ENCODE measurements at regions not wholly inside any gene's neighbourhood (a gene's known extent, or its start where the extent isn't known, plus 50 kb on each side); places are given as distances from the start of the nearest gene placed in this dataset.

DNA sequence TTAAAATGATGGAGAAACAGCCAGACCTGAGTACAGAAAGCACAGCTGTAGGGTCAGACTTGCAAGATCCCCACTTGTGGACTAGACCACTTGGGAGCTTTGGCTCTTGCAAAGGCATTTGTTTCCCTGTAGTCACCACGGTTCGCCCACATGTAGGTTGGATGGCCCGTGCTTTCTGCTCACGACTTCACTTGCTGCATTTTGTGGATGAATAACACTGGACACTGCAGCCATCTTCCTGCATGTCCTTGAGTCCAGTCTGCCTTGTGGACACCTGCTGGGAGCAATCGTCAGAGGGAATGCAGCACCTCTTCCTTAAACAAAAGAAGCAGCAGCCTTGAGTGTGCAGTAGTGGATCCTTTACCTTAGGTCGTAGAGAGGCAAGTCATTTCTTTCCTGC, 372.9 kb upstream of the IRX2 start:
- Histone ChIP-seq H2AFZ (ENCODE audit: low read depth) (no peak overlapping the region), H3K79me2 (ENCODE audit: insufficient read depth, low read depth) (no peaks in the 10 kb centered on the region), H3K27ac (no peak overlapping the region), H3K9ac (no peak overlapping the region), H3K4me1 (ENCODE audit: low read depth, poor library complexity, severe bottlenecking) (peaks cover 6% of the 10 kb centered on the region), H4K20me1 (ENCODE audit: insufficient read depth) (no peaks in the 10 kb centered on the region), H3K36me3 (ENCODE audit: insufficient read depth) (no peaks in the 10 kb centered on the region), H3K4me2 (no peak overlapping the region), H3K4me3 (IDR thresholded peaks at IDR 0.05; ENCODE audit: insufficient read depth, low read depth, low read length) (no peak overlapping the region), H3K27me3 (ENCODE audit: insufficient read depth, low read depth) (no peaks in the 10 kb centered on the region)
- TF ChIP-seq, protein P1, sequence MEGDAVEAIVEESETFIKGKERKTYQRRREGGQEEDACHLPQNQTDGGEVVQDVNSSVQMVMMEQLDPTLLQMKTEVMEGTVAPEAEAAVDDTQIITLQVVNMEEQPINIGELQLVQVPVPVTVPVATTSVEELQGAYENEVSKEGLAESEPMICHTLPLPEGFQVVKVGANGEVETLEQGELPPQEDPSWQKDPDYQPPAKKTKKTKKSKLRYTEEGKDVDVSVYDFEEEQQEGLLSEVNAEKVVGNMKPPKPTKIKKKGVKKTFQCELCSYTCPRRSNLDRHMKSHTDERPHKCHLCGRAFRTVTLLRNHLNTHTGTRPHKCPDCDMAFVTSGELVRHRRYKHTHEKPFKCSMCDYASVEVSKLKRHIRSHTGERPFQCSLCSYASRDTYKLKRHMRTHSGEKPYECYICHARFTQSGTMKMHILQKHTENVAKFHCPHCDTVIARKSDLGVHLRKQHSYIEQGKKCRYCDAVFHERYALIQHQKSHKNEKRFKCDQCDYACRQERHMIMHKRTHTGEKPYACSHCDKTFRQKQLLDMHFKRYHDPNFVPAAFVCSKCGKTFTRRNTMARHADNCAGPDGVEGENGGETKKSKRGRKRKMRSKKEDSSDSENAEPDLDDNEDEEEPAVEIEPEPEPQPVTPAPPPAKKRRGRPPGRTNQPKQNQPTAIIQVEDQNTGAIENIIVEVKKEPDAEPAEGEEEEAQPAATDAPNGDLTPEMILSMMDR (conservative IDR thresholded peaks at IDR 0.05; ENCODE audit: low read depth, low read length), result no peak

DNA sequence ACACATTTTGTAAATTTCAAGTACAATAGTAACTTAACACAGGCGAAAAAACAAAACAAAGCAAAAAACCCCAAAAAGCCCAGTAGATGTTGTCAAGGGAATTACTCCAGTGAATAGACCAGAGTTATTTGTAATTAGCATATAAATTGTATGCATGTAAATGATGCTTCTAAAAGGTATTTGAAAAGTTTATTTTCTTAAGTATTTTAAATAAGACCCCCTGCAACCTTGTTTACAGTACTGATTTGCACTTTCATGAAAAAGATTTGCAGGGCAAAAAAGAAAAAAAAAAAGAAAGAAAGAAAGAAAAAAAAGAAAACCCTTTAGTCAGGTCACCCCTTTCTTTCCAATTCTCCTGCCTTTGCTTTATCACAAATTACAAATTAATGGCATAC, 372.3 kb upstream of the IRX2 start:
- Histone ChIP-seq H2AFZ (ENCODE audit: low read depth) (no peak overlapping the region), H4K20me1 (ENCODE audit: insufficient read depth) (no peaks in the 10 kb centered on the region), H3K4me1 (ENCODE audit: low read depth, poor library complexity, severe bottlenecking) (no peaks in the 10 kb centered on the region), H3K9ac (no peak overlapping the region), H3K4me3 (IDR thresholded peaks at IDR 0.05; ENCODE audit: insufficient read depth, low read depth, low read length) (no peak overlapping the region), H3K36me3 (ENCODE audit: insufficient read depth) (no peaks in the 10 kb centered on the region), H3K27ac (no peak overlapping the region), H3K79me2 (ENCODE audit: insufficient read depth, low read depth) (no peaks in the 10 kb centered on the region), H3K27me3 (ENCODE audit: insufficient read depth, low read depth) (no peaks in the 10 kb centered on the region), H3K4me2 (no peak overlapping the region)
- TF ChIP-seq, protein P1 (conservative IDR thresholded peaks at IDR 0.05; ENCODE audit: low read depth, low read length), result no peak

DNA sequence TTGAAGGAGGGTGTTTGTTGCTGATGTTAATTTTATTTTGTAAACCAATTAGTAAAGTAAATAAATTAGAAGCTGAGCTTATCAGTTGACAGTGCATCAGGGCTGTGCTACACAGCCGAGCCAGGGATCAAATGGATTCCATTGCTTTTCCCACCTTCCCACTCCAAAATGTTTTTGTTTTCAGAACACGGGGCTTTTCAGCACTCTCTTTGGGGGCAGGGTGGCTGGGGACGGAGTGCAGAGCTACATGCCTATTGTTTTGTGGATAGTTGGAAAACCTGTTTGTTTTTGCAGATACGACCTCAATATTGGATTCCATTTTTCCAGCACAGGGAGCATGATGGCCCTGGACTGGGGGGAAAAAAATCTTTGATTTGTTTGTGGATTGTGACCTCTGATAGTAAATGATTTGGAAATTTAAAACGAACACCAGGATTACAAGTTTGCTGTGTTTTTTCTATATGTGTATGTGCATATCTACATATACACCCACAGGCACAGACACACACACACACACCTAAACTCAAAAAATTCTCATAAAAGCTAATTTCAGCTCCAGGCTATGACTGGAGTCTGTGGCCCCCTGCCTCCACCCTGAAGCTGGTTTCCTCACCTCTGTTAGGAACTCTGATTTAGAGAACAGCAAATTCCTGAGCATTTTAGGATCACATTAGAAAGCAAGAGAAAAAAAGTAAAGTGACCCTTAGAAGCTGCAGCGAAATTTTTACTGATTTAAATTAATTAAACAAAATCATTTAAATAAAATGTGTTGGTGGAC, 371.7 kb upstream of the IRX2 start:
- no peak overlapping the region for H3K4me2 ChIP-seq
- no peak overlapping the region for H3K9ac ChIP-seq
- no peaks in the 10 kb centered on the region for H3K36me3 ChIP-seq (ENCODE audit: insufficient read depth)
- no peaks in the 10 kb centered on the region for H3K27me3 ChIP-seq (ENCODE audit: insufficient read depth, low read depth)
- no peaks in the 10 kb centered on the region for H4K20me1 ChIP-seq (ENCODE audit: insufficient read depth)
- no peak overlapping the region for H3K27ac ChIP-seq
- H3K79me2 ChIP-seq (ENCODE audit: insufficient read depth, low read depth), result no peaks in the 10 kb centered on the region
- H2AFZ ChIP-seq (ENCODE audit: low read depth), result no peak overlapping the region
- H3K4me3 ChIP-seq (IDR thresholded peaks at IDR 0.05; ENCODE audit: insufficient read depth, low read depth, low read length), result no peak overlapping the region
- H3K4me1 ChIP-seq (ENCODE audit: low read depth, poor library complexity, severe bottlenecking), result no peaks in the 10 kb centered on the region
- TF ChIP-seq, protein P1 (conservative IDR thresholded peaks at IDR 0.05; ENCODE audit: low read depth, low read length), result no peak

DNA sequence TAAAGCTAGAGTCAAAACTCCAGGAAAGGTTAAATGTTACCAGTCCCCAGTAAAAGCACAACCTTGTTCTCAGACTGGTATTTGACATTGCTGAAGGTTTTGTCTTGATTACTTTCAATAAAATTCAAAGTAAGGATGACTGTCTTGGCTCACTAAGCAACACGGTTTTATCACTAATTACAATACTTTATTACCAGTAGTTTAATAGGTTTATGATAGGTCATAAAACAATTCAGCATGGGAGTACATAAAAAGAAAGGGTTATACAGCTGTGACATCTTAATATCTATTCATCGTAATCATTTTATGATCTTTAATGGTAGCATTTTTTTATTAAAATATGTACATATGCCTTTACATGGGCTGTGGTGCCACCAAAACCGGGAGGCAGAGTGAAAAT, 370.7 kb upstream of the IRX2 start:
- Histone ChIP-seq H3K27ac (no peak overlapping the region), H3K27me3 (ENCODE audit: insufficient read depth, low read depth) (no peaks in the 10 kb centered on the region), H3K4me1 (ENCODE audit: low read depth, poor library complexity, severe bottlenecking) (no peaks in the 10 kb centered on the region), H3K79me2 (ENCODE audit: insufficient read depth, low read depth) (no peaks in the 10 kb centered on the region), H3K4me2 (no peak overlapping the region), H3K9ac (no peak overlapping the region), H4K20me1 (ENCODE audit: insufficient read depth) (no peaks in the 10 kb centered on the region), H2AFZ (ENCODE audit: low read depth) (no peak overlapping the region), H3K36me3 (ENCODE audit: insufficient read depth) (no peaks in the 10 kb centered on the region), H3K4me3 (IDR thresholded peaks at IDR 0.05; ENCODE audit: insufficient read depth, low read depth, low read length) (no peak overlapping the region)
- TF ChIP-seq, protein P1 (conservative IDR thresholded peaks at IDR 0.05; ENCODE audit: low read depth, low read length), result no peak

All from KMS-11 (cell line).